ENCODE measurements at regions not wholly inside any gene's neighbourhood (a gene's known extent, or its start where the extent isn't known, plus 50 kb on each side); places are given as distances from the start of the nearest gene placed in this dataset.

GRCh38 chr10:78912361-78913218 is 156.2 kb upstream of the ZMIZ1 start:
- no peak overlapping the region for H3K4me3 Mint-ChIP-seq
- WGBS (ENCODE audit: insufficient coverage), result 92% methylated on average over 6 of the region's 11 CpGs
- H2AFZ ChIP-seq (ENCODE audit: insufficient read depth, low read depth, low read length, poor library complexity, severe bottlenecking), result no peak overlapping the region
- CTCF ChIA-PET, result no interaction called here
- peaks cover 0 to 5% (median 0%) of the 10 kb centered on the region in 4 experiments for H3K27me3 ChIP-seq (replicated peaks in 1 of 4; ENCODE audit: control extremely low read depth in 1 of 4, control insufficient read depth in 3 of 4, insufficient read depth in 4 of 4, low read length in 3 of 4)
- intact Hi-C loops (cut with micrococcal nuclease), result no loop called here
- no peak overlapping the region for H3K9ac ChIP-seq (ENCODE audit: low read length)
- no peaks in the 10 kb centered on the region for H3K9me3 ChIP-seq (ENCODE audit: control extremely low read depth in 1 of 3, control insufficient read depth in 2 of 3, insufficient read depth in 1 of 3, low read length in 2 of 3)
- TF ChIP-seq EZH2 (IDR thresholded peaks at IDR 0.05; ENCODE audit: borderline replicate concordance, insufficient read depth, low read depth, low read length, poor library complexity, severe bottlenecking), result no peak
- TF ChIP-seq, protein P1, sequence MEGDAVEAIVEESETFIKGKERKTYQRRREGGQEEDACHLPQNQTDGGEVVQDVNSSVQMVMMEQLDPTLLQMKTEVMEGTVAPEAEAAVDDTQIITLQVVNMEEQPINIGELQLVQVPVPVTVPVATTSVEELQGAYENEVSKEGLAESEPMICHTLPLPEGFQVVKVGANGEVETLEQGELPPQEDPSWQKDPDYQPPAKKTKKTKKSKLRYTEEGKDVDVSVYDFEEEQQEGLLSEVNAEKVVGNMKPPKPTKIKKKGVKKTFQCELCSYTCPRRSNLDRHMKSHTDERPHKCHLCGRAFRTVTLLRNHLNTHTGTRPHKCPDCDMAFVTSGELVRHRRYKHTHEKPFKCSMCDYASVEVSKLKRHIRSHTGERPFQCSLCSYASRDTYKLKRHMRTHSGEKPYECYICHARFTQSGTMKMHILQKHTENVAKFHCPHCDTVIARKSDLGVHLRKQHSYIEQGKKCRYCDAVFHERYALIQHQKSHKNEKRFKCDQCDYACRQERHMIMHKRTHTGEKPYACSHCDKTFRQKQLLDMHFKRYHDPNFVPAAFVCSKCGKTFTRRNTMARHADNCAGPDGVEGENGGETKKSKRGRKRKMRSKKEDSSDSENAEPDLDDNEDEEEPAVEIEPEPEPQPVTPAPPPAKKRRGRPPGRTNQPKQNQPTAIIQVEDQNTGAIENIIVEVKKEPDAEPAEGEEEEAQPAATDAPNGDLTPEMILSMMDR (IDR thresholded peaks at IDR 0.05), result no peak
- H3K4me1 ChIP-seq (ENCODE audit: control insufficient read depth in 2 of 2, insufficient read depth in 2 of 2, low read length in 2 of 2), result peaks cover 0 to 5% of the 10 kb centered on the region in 2 donors
- ATAC-seq (ENCODE audit: low read depth), result no peak
- H3K79me2 ChIP-seq (ENCODE audit: control insufficient read depth, insufficient read depth, low read length), result no peaks in the 10 kb centered on the region
- H3K9me3 Mint-ChIP-seq (ENCODE audit: insufficient read depth), result no peaks in the 10 kb centered on the region
- no peak for DNase-seq
- H3K4me1 Mint-ChIP-seq, result peaks cover 6% of the 10 kb centered on the region
- no peaks in the 10 kb centered on the region for H4K20me1 ChIP-seq (ENCODE audit: control insufficient read depth, insufficient read depth, low read length, poor library complexity, severe bottlenecking)
- H3K27me3 Mint-ChIP-seq, result peaks cover 8% of the 10 kb centered on the region
- POLR2A ChIA-PET, result no interaction called here
- H3K27ac ChIP-seq (ENCODE audit: low read length in 2 of 2), result no peak overlapping the region
- no peaks in the 10 kb centered on the region for H3K36me3 ChIP-seq (replicated peaks in 1 of 2; ENCODE audit: control extremely low read depth in 1 of 2, control insufficient read depth in 1 of 2, extremely low read depth in 1 of 2, insufficient read depth in 2 of 2, low read length in 1 of 2)
- H3K4me2 ChIP-seq (replicated peaks; ENCODE audit: low read depth, low read length, poor library complexity, severe bottlenecking), result no peak overlapping the region
- no peak overlapping the region for H3K4me3 ChIP-seq (ENCODE audit: control extremely low read depth in 1 of 5, extremely low read depth in 1 of 5, insufficient read depth in 1 of 5, low read depth in 2 of 5, low read length in 4 of 5)
- no peak overlapping the region for H3K27ac Mint-ChIP-seq
